ENCODE measurements at regions not wholly inside any gene's neighbourhood (a gene's known extent, or its start where the extent isn't known, plus 50 kb on each side); places are given as distances from the start of the nearest gene placed in this dataset.

GRCh38 chr11:129533395-129533794, 157.7 kb downstream of the BARX2 start:
- Histone ChIP-seq H3K23ac (ENCODE audit: insufficient read length, low read depth, low read length) (no peak overlapping the region), H3K27me3 (ENCODE audit: insufficient read depth, low read length) (no peaks in the 10 kb centered on the region), H2BK15ac (ENCODE audit: low read depth, low read length) (no peak overlapping the region), H3K18ac (ENCODE audit: insufficient read length, low read depth, low read length) (no peak overlapping the region), H3T11ph (ENCODE audit: low read length) (no peak overlapping the region), H2BK12ac (ENCODE audit: insufficient read length, low read depth, low read length) (no peak overlapping the region), H2BK5ac (ENCODE audit: insufficient read length, low read length) (no peak overlapping the region), H3K9ac (ENCODE audit: extremely low read depth, insufficient read length, low read length) (no peak overlapping the region), H2BK20ac (ENCODE audit: low read depth, low read length, poor library complexity, severe bottlenecking) (no peak overlapping the region), H3K4me1 (ENCODE audit: insufficient read depth, low read length) (no peaks in the 10 kb centered on the region), H3K79me1 (ENCODE audit: insufficient read depth, low read depth, low read length, poor library complexity, severe bottlenecking) (no peaks in the 10 kb centered on the region), H2AK5ac (ENCODE audit: insufficient read length, low read length) (no peak overlapping the region), H3K4ac (ENCODE audit: low read depth, low read length) (no peak overlapping the region), H3K9me3 (ENCODE audit: control insufficient read depth, low read depth, low read length) (no peaks in the 10 kb centered on the region), H2BK120ac (ENCODE audit: low read depth, low read length, poor library complexity, severe bottlenecking) (no peak overlapping the region), H3K56ac (ENCODE audit: insufficient read length, low read depth, low read length) (no peak overlapping the region), H4K8ac (replicated peaks; ENCODE audit: insufficient read length, low read depth, low read length) (no peak overlapping the region), H4K91ac (ENCODE audit: insufficient read length, low read depth, low read length) (no peak overlapping the region), H3K14ac (ENCODE audit: insufficient read depth, low read length) (no peak overlapping the region), H4K5ac (ENCODE audit: insufficient read length, low read depth, low read length) (no peak overlapping the region), H3K79me2 (ENCODE audit: insufficient read depth, low read length) (no peaks in the 10 kb centered on the region), H4K20me1 (ENCODE audit: control insufficient read depth, insufficient read depth, insufficient read length) (no peaks in the 10 kb centered on the region), H2AFZ (ENCODE audit: low read length) (no peak overlapping the region), H3K4me2 (ENCODE audit: insufficient read depth, insufficient read length, low read length) (no peak overlapping the region), H3K27ac (ENCODE audit: insufficient read length, low read depth, low read length) (no peak overlapping the region), H3K23me2 (ENCODE audit: insufficient read length, low read depth, low read length, poor library complexity, severe bottlenecking) (no peaks in the 10 kb centered on the region)
- DNase-seq: no peak
- peaks cover 27 to 28% of the 10 kb centered on the region in 2 experiments for H3K9me3 Mint-ChIP-seq
- H3K27me3 Mint-ChIP-seq (ENCODE audit: low read depth): peaks cover 6% of the 10 kb centered on the region; the same call in 1 of the 2 replicates
- H3K27ac Mint-ChIP-seq: no peak overlapping the region
- peaks cover 2 to 8% (median 2%) of the 10 kb centered on the region in 3 experiments; a peak in 5 of 7 replicates for H3K36me3 Mint-ChIP-seq (ENCODE audit: insufficient read depth in 1 of 3, low read depth in 3 of 3)
- no peak overlapping the region for H3K4me3 Mint-ChIP-seq
- TF ChIP-seq, protein P1, sequence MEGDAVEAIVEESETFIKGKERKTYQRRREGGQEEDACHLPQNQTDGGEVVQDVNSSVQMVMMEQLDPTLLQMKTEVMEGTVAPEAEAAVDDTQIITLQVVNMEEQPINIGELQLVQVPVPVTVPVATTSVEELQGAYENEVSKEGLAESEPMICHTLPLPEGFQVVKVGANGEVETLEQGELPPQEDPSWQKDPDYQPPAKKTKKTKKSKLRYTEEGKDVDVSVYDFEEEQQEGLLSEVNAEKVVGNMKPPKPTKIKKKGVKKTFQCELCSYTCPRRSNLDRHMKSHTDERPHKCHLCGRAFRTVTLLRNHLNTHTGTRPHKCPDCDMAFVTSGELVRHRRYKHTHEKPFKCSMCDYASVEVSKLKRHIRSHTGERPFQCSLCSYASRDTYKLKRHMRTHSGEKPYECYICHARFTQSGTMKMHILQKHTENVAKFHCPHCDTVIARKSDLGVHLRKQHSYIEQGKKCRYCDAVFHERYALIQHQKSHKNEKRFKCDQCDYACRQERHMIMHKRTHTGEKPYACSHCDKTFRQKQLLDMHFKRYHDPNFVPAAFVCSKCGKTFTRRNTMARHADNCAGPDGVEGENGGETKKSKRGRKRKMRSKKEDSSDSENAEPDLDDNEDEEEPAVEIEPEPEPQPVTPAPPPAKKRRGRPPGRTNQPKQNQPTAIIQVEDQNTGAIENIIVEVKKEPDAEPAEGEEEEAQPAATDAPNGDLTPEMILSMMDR (conservative IDR thresholded peaks at IDR 0.05): no peak
- H3K4me1 Mint-ChIP-seq: no peaks in the 10 kb centered on the region
